Trophoblast cell (in vitro differentiated cells and primary cell): ENCODE measurements at regions not wholly inside any gene's neighbourhood (a gene's known extent, or its start where the extent isn't known, plus 50 kb on each side); places are given as distances from the start of the nearest gene placed in this dataset.
A peak's percentile ranks its signal among the peaks of the same experiment; 100 is the strongest.

Source experiments
- DNase-seq, 2 donors: peaks; one replicate each; pipeline ENCODE4 v3.0.0-alpha.2; 2016
- H2AFZ ChIP-seq: 2 replicates; pipeline ENCODE4 v1.6.1; 2013; ENCODE audit warnings: low read length, moderate library complexity, mild to moderate bottlenecking; ENCODE audit not compliant: insufficient read depth, poor library complexity
- H2AK5ac ChIP-seq: 2 replicates; pipeline ENCODE4 v1.6.1; 2013; ENCODE audit warnings: mild to moderate bottlenecking, low read length
- H2BK120ac ChIP-seq: 2 replicates; pipeline ENCODE4 v1.6.1; 2013; ENCODE audit warnings: low read length, mild to moderate bottlenecking, moderate library complexity; ENCODE audit not compliant: insufficient read depth, poor library complexity
- H2BK12ac ChIP-seq: 2 replicates; pipeline ENCODE4 v1.6.1; 2013; ENCODE audit warnings: mild to moderate bottlenecking, low read length, moderate library complexity
- H2BK5ac ChIP-seq: 2 replicates; pipeline ENCODE4 v1.6.1; 2013; ENCODE audit warnings: low read length, low read depth, moderate library complexity, mild to moderate bottlenecking; ENCODE audit not compliant: poor library complexity
- H3K14ac ChIP-seq: 2 replicates; pipeline ENCODE4 v1.6.1; 2013; ENCODE audit warnings: mild to moderate bottlenecking, low read length
- H3K18ac ChIP-seq: 2 replicates; pipeline ENCODE4 v1.6.1; 2013; ENCODE audit warnings: mild to moderate bottlenecking, low read length
- H3K23ac ChIP-seq: 2 replicates; pipeline ENCODE4 v1.6.1; 2013; ENCODE audit warnings: low read length
- H3K27ac ChIP-seq: 2 replicates; pipeline ENCODE4 v1.5.1; 2013; ENCODE audit warnings: low read depth, mild to moderate bottlenecking, inconsistent platforms, low read length, moderate library complexity
- H3K27me3 ChIP-seq: 2 replicates; pipeline ENCODE4 v1.6.1; 2013; ENCODE audit warnings: inconsistent platforms, mild to moderate bottlenecking, low read length, moderate library complexity; ENCODE audit not compliant: insufficient read depth
- H3K36me3 ChIP-seq, 2 experiments: 1 replicate in 1 of 2; 2 replicates in 1 of 2; pipeline ENCODE4 v1.6.1; 2013; ENCODE audit warnings: low read length in 2 of 2, mild to moderate bottlenecking in 2 of 2, moderate library complexity in 1 of 2; ENCODE audit not compliant: insufficient read depth in 2 of 2, control insufficient read depth in 1 of 2
- H3K4ac ChIP-seq: 2 replicates; pipeline ENCODE4 v1.6.1; 2013; ENCODE audit warnings: low read depth, mild to moderate bottlenecking, low read length, moderate library complexity
- H3K4me1 ChIP-seq, 2 experiments: 1 replicate in 1 of 2; 2 replicates in 1 of 2; pipeline ENCODE4 v1.6.1; 2013; ENCODE audit warnings: low read length in 2 of 2, mild to moderate bottlenecking in 2 of 2, moderate library complexity in 1 of 2; ENCODE audit not compliant: insufficient read depth in 2 of 2, control insufficient read depth in 1 of 2
- H3K4me2 ChIP-seq: 2 replicates; pipeline ENCODE4 v1.6.1; 2013; ENCODE audit warnings: inconsistent platforms, mild to moderate bottlenecking, low read length, moderate library complexity
- H3K4me3 ChIP-seq: 2 replicates; pipeline ENCODE4 v1.5.1; 2013; ENCODE audit warnings: mild to moderate bottlenecking, low read depth, low read length, inconsistent platforms
- H3K79me1 ChIP-seq: one replicate; pipeline ENCODE4 v1.6.1; 2013; ENCODE audit warnings: low read length
- H3K79me2 ChIP-seq: 2 replicates; pipeline ENCODE4 v1.6.1; 2013; ENCODE audit warnings: low read length, mild to moderate bottlenecking; ENCODE audit not compliant: control insufficient read depth, insufficient read depth, poor library complexity
- H3K9ac ChIP-seq: 2 replicates; pipeline ENCODE4 v1.6.1; 2013; ENCODE audit warnings: mild to moderate bottlenecking, low read length
- H3K9me3 ChIP-seq: 2 replicates; pipeline ENCODE4 v1.6.1; 2013; ENCODE audit warnings: low read depth, mild to moderate bottlenecking, control low read depth, inconsistent platforms, low read length; ENCODE audit not compliant: insufficient read depth
- H4K12ac ChIP-seq: 2 replicates; pipeline ENCODE4 v1.6.1; 2013; ENCODE audit warnings: low read depth, mild to moderate bottlenecking, low read length, moderate library complexity
- H4K8ac ChIP-seq: 2 replicates; pipeline ENCODE4 v1.6.1; 2013; ENCODE audit warnings: low read depth, mild to moderate bottlenecking, low read length, moderate library complexity
- H4K91ac ChIP-seq: one replicate; pipeline ENCODE4 v1.6.1; 2013; ENCODE audit warnings: low read depth, mild to moderate bottlenecking, low read length, moderate library complexity
- WGBS: extraction: QIAGEN DNeasy Blood & Tissue Kit; methylation state at CpG from one replicate; pipeline ENCODE4 v1.1.7; 2013; ENCODE audit warnings: missing lambda C conversion rate; ENCODE audit not compliant: insufficient read length, insufficient coverage; ENCODE audit errors: extremely low coverage; 5-methylcytosine and 5-hydroxymethylcytosine counted together

GRCh38 chr6:113556775-113557174 lies 300.4 kb upstream of the MARCKS start:
- H2AK5ac ChIP-seq: no peak overlapping the region
- no peak overlapping the region for H4K8ac ChIP-seq
- no peak for DNase-seq
- H3K4me1 ChIP-seq: no peaks in the 10 kb centered on the region
- no peak overlapping the region for H4K91ac ChIP-seq
- no peak overlapping the region for H2BK5ac ChIP-seq
- H3K4ac ChIP-seq: no peak overlapping the region
- H3K18ac ChIP-seq: no peak overlapping the region
- no peak overlapping the region for H3K4me2 ChIP-seq
- H3K36me3 ChIP-seq: no peaks in the 10 kb centered on the region
- no peak overlapping the region for H3K14ac ChIP-seq
- H3K9me3 ChIP-seq: no peaks in the 10 kb centered on the region
- no peaks in the 10 kb centered on the region for H3K79me2 ChIP-seq
- no peaks in the 10 kb centered on the region for H3K79me1 ChIP-seq
- H3K23ac ChIP-seq: no peak overlapping the region
- H2BK12ac ChIP-seq: no peak overlapping the region
- no peak overlapping the region for H2BK120ac ChIP-seq
- no peak overlapping the region for H3K4me3 ChIP-seq
- H2AFZ ChIP-seq: no peak overlapping the region
- no peak overlapping the region for H3K27ac ChIP-seq
- no peak overlapping the region for H3K9ac ChIP-seq
- H3K27me3 ChIP-seq: no peaks in the 10 kb centered on the region
- H4K12ac ChIP-seq: no peak overlapping the region

GRCh38 chr6:113558431-113558830 lies 298.7 kb upstream of the MARCKS start:
- no peaks in the 10 kb centered on the region for H3K4me1 ChIP-seq
- H2BK5ac ChIP-seq: no peak overlapping the region
- H3K14ac ChIP-seq: peak overlapping the region; percentile 32

DNA sequence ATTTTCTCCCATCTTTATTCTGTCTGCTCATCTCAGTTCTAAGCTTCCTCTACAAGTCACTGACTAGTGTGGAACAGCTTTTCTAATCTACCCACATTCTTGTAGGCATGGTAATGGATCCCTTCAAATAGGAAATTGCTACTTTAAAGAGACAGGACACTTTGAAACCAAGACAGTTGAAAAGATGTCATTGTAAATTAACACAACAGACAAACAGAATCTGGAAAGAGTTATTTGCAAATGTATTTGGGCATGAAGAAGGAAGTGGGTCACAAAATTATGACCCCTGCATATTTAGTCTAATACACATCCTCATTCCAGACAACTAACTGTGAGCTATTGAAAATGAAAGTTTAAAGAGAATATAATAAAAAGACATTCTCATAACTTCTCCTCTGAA lies 298.2 kb upstream of the MARCKS start:
- no peak for DNase-seq
- Histone ChIP-seq H3K79me1 (no peaks in the 10 kb centered on the region), H2AK5ac (no peak overlapping the region)

More at GRCh38 chr6:113558431-113558830, 298.7 kb upstream of the MARCKS start:
- DNase-seq: no peak
- Histone ChIP-seq H2BK120ac (no peak overlapping the region), H4K91ac (no peak overlapping the region), H3K79me1 (no peaks in the 10 kb centered on the region), H3K4me3 (no peak overlapping the region), H3K4ac (no peak overlapping the region), H3K27ac (no peak overlapping the region), H3K23ac (no peak overlapping the region), H3K9ac (no peak overlapping the region), H3K18ac (no peak overlapping the region), H4K8ac (no peak overlapping the region), H3K79me2 (no peaks in the 10 kb centered on the region), H2BK12ac (peak overlapping the region; percentile 3), H4K12ac (no peak overlapping the region), H3K9me3 (no peaks in the 10 kb centered on the region), H3K36me3 (no peaks in the 10 kb centered on the region), H2AK5ac (peak overlapping the region; percentile 79), H3K4me2 (no peak overlapping the region), H3K27me3 (no peaks in the 10 kb centered on the region), H2AFZ (no peak overlapping the region)

GRCh38 chr6:113560376-113560775 lies 296.8 kb upstream of the MARCKS start:
- no peaks in the 10 kb centered on the region for H3K79me2 ChIP-seq
- H3K18ac ChIP-seq: no peak overlapping the region
- no peak overlapping the region for H2BK5ac ChIP-seq
- H3K9ac ChIP-seq: no peak overlapping the region
- no peak overlapping the region for H4K8ac ChIP-seq
- H3K4me1 ChIP-seq: peaks cover 8% of the 10 kb centered on the region in 2 experiments
- H3K79me1 ChIP-seq: no peaks in the 10 kb centered on the region
- H2AFZ ChIP-seq: no peak overlapping the region
- no peaks in the 10 kb centered on the region for H3K27me3 ChIP-seq
- no peak overlapping the region for H3K4me2 ChIP-seq
- H4K91ac ChIP-seq: no peak overlapping the region
- no peaks in the 10 kb centered on the region for H3K36me3 ChIP-seq
- H3K14ac ChIP-seq: no peak overlapping the region
- no peak overlapping the region for H3K27ac ChIP-seq
- no peak for DNase-seq
- H2BK120ac ChIP-seq: no peak overlapping the region
- H3K4ac ChIP-seq: no peak overlapping the region
- H2AK5ac ChIP-seq: no peak overlapping the region
- H4K12ac ChIP-seq: no peak overlapping the region
- H3K9me3 ChIP-seq: no peaks in the 10 kb centered on the region
- no peak overlapping the region for H2BK12ac ChIP-seq
- WGBS: no CpG with 5 or more reads among the region's 1 CpG
- no peak overlapping the region for H3K23ac ChIP-seq
- H3K4me3 ChIP-seq: no peak overlapping the region

More for the DNA sequence above, 298.2 kb upstream of the MARCKS start:
- Histone ChIP-seq H3K4me3 (no peak overlapping the region), H3K79me2 (no peaks in the 10 kb centered on the region), H3K27ac (no peak overlapping the region), H2BK120ac (no peak overlapping the region), H4K12ac (no peak overlapping the region), H3K9me3 (no peaks in the 10 kb centered on the region), H4K91ac (no peak overlapping the region), H3K18ac (no peak overlapping the region), H2AFZ (no peak overlapping the region), H3K27me3 (no peaks in the 10 kb centered on the region), H3K14ac (no peak overlapping the region), H3K4ac (no peak overlapping the region), H2BK12ac (no peak overlapping the region), H3K9ac (no peak overlapping the region), H4K8ac (no peak overlapping the region), H3K36me3 (no peaks in the 10 kb centered on the region), H2BK5ac (no peak overlapping the region), H3K23ac (no peak overlapping the region), H3K4me2 (no peak overlapping the region), H3K4me1 (no peaks in the 10 kb centered on the region)

- Histone ChIP-seq H3K4me3 (no peak overlapping the region), H4K12ac (no peak overlapping the region), H3K27ac (no peak overlapping the region), H3K27me3 (no peaks in the 10 kb centered on the region), H2BK12ac (no peak overlapping the region), H2AK5ac (no peak overlapping the region), H3K9ac (no peak overlapping the region), H4K91ac (no peak overlapping the region), H3K4me1 (peaks cover 8% of the 10 kb centered on the region in 2 experiments), H3K79me2 (no peaks in the 10 kb centered on the region), H2BK120ac (no peak overlapping the region), H3K36me3 (no peaks in the 10 kb centered on the region), H2BK5ac (no peak overlapping the region), H3K9me3 (no peaks in the 10 kb centered on the region), H3K4me2 (no peak overlapping the region), H2AFZ (no peak overlapping the region), H4K8ac (no peak overlapping the region), H3K23ac (no peak overlapping the region), H3K14ac (no peak overlapping the region), H3K18ac (no peak overlapping the region), H3K4ac (no peak overlapping the region), H3K79me1 (no peaks in the 10 kb centered on the region)
- no peak for DNase-seq
These were observed 296.2 kb upstream of the MARCKS start for GRCh38 chr6:113560908-113561307.
